Left ventricle myocardium inferior (tissue), 1 donor: ENCODE measurements at regions not wholly inside any gene's neighbourhood (a gene's known extent, or its start where the extent isn't known, plus 50 kb on each side); places are given as distances from the start of the nearest gene placed in this dataset.

ENCODE experiments used
- DNase-seq: peaks from one replicate; pipeline ENCODE4 v3.0.0-alpha.2; 2020
- H3K27ac ChIP-seq: fragments of 200-600 bp; replicated peaks from 2 replicates; pipeline ENCODE4 v1.8.0; 2021
- H3K27me3 ChIP-seq: fragments of 200-600 bp; 2 replicates; pipeline ENCODE4 v1.8.0; 2021; ENCODE audit warnings: low read depth
- H3K36me3 ChIP-seq: fragments of 200-600 bp; 2 replicates; pipeline ENCODE4 v1.8.0; 2021
- H3K4me1 ChIP-seq: fragments of 200-600 bp; 2 replicates; pipeline ENCODE4 v1.8.0; 2021
- H3K4me3 ChIP-seq: fragments of 200-600 bp; 2 replicates; pipeline ENCODE4 v1.8.0; 2021; ENCODE audit warnings: mild to moderate bottlenecking, moderate library complexity
- H3K9me3 ChIP-seq: fragments of 200-600 bp; replicated peaks from 2 replicates; pipeline ENCODE4 v1.8.0; 2021
- intact Hi-C: fragments of 100-400 bp; cut with micrococcal nuclease; formaldehyde crosslinking; loops from one replicate; pipeline ENCODE4 v1.11.0; 2022
- TF ChIP-seq, protein P1 (sequence below): fragments of 200-600 bp; IDR thresholded peaks from 2 replicates; pipeline ENCODE4 v1.8.0; 2021; ENCODE audit warnings: antibody characterized with exemption, mild to moderate bottlenecking, borderline replicate concordance
- donor health status: DM: no; HTN: yes; CAD: no; lungs with severe emphysema.

DNA sequence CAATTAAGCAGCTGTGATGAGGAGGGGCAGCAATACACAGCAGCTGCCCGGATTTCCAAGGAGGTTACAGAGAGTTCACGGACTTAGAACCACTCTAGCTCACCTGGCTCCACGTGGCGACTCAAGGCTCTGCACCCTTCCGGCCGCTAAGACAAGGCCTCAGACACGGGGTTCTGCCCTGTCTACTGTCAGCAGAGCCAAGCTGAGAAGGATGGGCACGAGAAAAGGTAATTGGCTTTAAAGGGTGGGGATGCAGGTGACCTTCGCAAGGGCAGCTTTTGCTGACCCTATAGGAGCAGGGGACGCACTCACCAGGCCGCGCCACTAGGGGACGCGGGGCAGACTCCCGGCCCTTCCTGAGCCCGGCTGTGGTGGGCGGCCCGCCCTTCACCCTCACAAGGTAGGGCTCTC is 152.4 kb downstream of the KIF20B start:
- Histone ChIP-seq H3K4me3 (no peak overlapping the region), H3K27ac (no peak overlapping the region), H3K27me3 (peaks cover 8% of the 10 kb centered on the region), H3K36me3 (no peaks in the 10 kb centered on the region), H3K4me1 (peaks cover 9% of the 10 kb centered on the region), H3K9me3 (no peaks in the 10 kb centered on the region)
- intact Hi-C loops: no loop called here
- TF ChIP-seq, protein P1, sequence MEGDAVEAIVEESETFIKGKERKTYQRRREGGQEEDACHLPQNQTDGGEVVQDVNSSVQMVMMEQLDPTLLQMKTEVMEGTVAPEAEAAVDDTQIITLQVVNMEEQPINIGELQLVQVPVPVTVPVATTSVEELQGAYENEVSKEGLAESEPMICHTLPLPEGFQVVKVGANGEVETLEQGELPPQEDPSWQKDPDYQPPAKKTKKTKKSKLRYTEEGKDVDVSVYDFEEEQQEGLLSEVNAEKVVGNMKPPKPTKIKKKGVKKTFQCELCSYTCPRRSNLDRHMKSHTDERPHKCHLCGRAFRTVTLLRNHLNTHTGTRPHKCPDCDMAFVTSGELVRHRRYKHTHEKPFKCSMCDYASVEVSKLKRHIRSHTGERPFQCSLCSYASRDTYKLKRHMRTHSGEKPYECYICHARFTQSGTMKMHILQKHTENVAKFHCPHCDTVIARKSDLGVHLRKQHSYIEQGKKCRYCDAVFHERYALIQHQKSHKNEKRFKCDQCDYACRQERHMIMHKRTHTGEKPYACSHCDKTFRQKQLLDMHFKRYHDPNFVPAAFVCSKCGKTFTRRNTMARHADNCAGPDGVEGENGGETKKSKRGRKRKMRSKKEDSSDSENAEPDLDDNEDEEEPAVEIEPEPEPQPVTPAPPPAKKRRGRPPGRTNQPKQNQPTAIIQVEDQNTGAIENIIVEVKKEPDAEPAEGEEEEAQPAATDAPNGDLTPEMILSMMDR: no peak
- no peak for DNase-seq

DNA sequence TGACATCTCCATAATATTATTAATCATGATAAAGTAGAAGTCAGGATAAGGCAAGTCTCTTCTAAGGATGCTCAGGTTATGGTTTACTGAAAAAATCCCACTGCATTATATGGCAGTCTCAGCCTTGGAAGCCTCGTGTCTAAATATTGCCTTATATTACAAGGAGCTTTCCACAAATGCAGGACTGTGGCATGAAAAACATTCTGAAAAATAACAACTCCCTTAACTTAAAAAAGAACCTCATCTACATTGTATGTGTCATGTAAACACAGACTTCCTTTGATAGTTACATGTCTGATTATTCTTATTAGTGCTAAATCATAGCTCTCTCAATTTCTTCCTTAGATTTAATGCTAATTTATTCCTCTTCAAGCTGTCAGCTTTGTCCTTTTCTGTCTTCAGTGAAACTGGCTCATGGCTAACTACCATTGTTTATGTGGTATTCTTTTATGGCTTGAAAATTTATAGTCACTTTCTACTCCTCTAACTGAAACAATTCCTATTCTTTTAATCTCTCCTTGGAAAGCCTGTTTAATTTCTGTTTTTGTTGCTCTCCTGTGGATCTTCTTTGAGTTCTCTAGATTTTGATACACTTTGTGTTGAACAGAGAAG is 156.1 kb downstream of the KIF20B start:
- Histone ChIP-seq H3K27me3 (no peaks in the 10 kb centered on the region), H3K4me3 (no peak overlapping the region), H3K27ac (no peak overlapping the region), H3K9me3 (no peaks in the 10 kb centered on the region), H3K4me1 (no peaks in the 10 kb centered on the region), H3K36me3 (no peaks in the 10 kb centered on the region)
- intact Hi-C loops: no loop called here
- DNase-seq: no peak
- TF ChIP-seq, protein P1: no peak

DNA sequence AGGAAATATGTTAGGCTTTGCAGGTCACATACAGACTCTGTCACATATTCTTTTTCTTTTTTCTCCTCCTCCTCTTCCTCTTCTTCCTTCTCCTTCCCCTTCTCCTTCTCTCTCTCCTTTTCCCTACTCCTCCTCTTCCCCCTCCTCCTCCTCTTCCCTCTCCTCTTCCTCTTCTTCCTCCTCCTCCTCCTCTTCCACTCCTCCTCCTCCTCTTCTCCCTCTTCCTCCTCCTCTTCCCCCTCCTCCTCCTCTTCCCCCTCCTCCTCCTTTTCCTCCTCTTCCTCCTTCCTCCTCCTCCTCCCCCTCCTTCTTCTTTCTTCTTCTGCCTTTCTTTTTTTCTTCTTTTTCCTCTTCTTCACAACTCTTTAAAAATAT is 159.8 kb downstream of the KIF20B start:
- intact Hi-C loops: no loop called here
- peak overlapping the region; percentile 5 for H3K4me3 ChIP-seq
- H3K27me3 ChIP-seq: peaks cover 3% of the 10 kb centered on the region
- no peak for DNase-seq
- no peaks in the 10 kb centered on the region for H3K9me3 ChIP-seq
- no peaks in the 10 kb centered on the region for H3K36me3 ChIP-seq
- no peaks in the 10 kb centered on the region for H3K4me1 ChIP-seq
- H3K27ac ChIP-seq: no peak overlapping the region
- TF ChIP-seq, protein P1: no peak

DNA sequence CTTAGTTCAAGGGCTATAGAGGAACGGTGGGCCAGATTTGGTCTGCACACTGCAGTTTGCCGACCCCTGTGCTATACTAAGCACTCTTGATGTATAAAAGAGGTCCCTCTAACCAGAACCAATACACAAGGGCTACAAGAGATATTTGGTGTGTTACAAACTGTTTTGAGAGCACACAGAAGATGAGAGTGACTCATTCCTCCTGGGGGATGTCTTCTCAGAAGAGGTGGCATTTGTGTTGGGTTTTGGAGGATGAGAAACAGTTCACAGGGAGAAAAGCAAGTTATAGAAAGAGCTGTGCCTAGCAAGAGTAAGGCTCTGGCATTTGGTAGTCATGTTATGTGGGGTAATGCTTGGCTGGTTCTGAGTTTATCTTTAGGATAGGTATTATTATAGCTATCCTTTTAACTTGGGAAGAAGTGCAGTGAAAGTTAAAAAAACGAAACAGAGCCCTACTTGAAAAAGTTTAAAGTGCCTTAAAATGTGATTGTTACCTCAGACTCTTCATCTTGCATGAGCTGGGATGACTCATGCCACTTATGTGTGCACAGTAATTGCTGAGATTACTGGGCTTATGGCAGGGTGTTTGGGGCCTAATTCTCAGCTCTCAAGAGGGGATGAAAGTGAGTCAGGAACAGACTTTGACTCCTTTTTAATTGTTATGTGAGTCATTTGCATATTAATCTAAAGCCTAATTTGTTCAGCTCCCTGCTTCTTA is 160.4 kb downstream of the KIF20B start:
- TF ChIP-seq, protein P1: no peak
- no peak for DNase-seq
- Histone ChIP-seq H3K27ac (no peak overlapping the region), H3K4me1 (no peaks in the 10 kb centered on the region), H3K27me3 (peaks cover 4% of the 10 kb centered on the region), H3K9me3 (no peaks in the 10 kb centered on the region), H3K36me3 (no peaks in the 10 kb centered on the region), H3K4me3 (no peak overlapping the region)
- intact Hi-C loops: no loop called here

DNA sequence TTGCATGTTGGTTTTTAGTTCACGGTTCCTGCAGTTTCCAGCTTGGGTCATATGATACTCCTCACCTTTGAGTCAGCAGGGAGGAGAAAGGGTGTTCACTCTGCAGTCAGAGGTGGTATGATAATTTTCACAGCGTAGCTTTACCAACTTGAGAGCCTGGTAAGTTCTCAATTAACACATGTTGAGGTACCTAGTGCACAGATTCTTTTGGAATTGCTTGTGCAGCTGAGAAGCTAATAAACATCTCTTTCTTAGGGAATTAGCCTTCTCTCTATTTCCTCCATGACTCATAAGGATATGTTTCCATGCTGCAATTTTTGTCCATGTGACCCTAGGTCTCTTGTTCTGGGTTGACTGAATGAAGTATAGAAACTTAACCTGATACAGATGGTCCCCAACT is 166.6 kb downstream of the KIF20B start:
- Histone ChIP-seq H3K27me3 (peaks cover 4% of the 10 kb centered on the region), H3K9me3 (no peaks in the 10 kb centered on the region), H3K4me3 (no peak overlapping the region), H3K4me1 (no peaks in the 10 kb centered on the region), H3K36me3 (no peaks in the 10 kb centered on the region), H3K27ac (no peak overlapping the region)
- intact Hi-C loops: no loop called here
- no peak for DNase-seq
- TF ChIP-seq, protein P1: no peak
